Adrenal gland (tissue), 9 donors: ENCODE measurements at regions not wholly inside any gene's neighbourhood (a gene's known extent, or its start where the extent isn't known, plus 50 kb on each side); places are given as distances from the start of the nearest gene placed in this dataset.
"Not testable (repeated sequence)": the region's sequence is repeated elsewhere in the genome, so short reads cannot be mapped to it uniquely, and the experiment has no call there.

Source experiments
- DNase-seq, 7 donors: peaks; one replicate each; pipeline ENCODE4 v3.0.0-alpha.2; 2019 to 2020
- H3K27ac ChIP-seq, 5 donors: fragments of 200-600 bp; sonication (generic) in 4 of 5; 1 replicate in 3 of 5; 2 replicates in 2 of 5; pipeline versions ENCODE4 v1.5.1 to v1.8.0; 2016 to 2020; ENCODE audit warnings: mild to moderate bottlenecking in 1 of 5
- H3K27me3 ChIP-seq: fragments of 200-600 bp; 2 replicates; pipeline ENCODE4 v1.8.0; 2021
- H3K36me3 ChIP-seq, 2 donors: fragments of 200-600 bp; replicated peaks in 1 of 2; 1 replicate in 1 of 2; 2 replicates in 1 of 2; pipeline versions ENCODE4 v1.5.1 to v1.8.0; 2018 to 2022
- H3K4me1 ChIP-seq, 2 donors: fragments of 200-600 bp; replicated peaks in 1 of 2; 1 replicate in 1 of 2; 2 replicates in 1 of 2; pipeline versions ENCODE4 v1.5.1 to v1.8.0; 2018 to 2021
- H3K4me3 ChIP-seq, 4 donors: fragments of 200-600 bp; sonication (generic) in 3 of 4; one replicate each; pipeline ENCODE4 v1.5.1; 2016 to 2018
- H3K9me3 ChIP-seq, 3 donors: fragments of 200-600 bp; sonication (generic) in 1 of 3; replicated peaks in 1 of 3; 1 replicate in 2 of 3; 2 replicates in 1 of 3; pipeline versions ENCODE4 v1.5.1 to v1.8.0; 2016 to 2021
- POLR2A ChIP-seq, 2 donors: fragments of 450-650 bp; IDR thresholded peaks; one replicate each; pipeline ENCODE4 v1.6.1; 2017; ENCODE audit warnings: antibody characterized with exemption in 2 of 2, mild to moderate bottlenecking in 2 of 2, moderate library complexity in 1 of 2
- WGBS, 4 donors: extraction: QIAGEN DNeasy Blood & Tissue Kit in 2 of 4; methylation state at CpG; one replicate each; pipeline versions ENCODE4 v1.1.5 to v1.1.7; 2013 to 2017; 5-methylcytosine and 5-hydroxymethylcytosine counted together
- intact Hi-C, 2 donors: fragments of 100-400 bp; cut with DNase I; formaldehyde crosslinking; loops; one replicate each; pipeline versions ENCODE4 v1.14.1 to v1.15.0; 2022 to 2023
- TF ChIP-seq, protein P1 (sequence below), 6 experiments: fragments of 450-650 bp in 4 of 6; fragments of 200-600 bp in 2 of 6; sonication (generic) in 1 of 6; IDR thresholded peaks; 1 replicate in 5 of 6; 2 replicates in 1 of 6; pipeline versions ENCODE4 v1.5.1 to v1.8.0; 2016 to 2021; ENCODE audit warnings: antibody characterized with exemption in 6 of 6, mild to moderate bottlenecking in 2 of 6, moderate library complexity in 1 of 6
- donor health status: healthy with polysubstance abuse.
- donor health status: Bipolar disorder and iron deficiency.
- donor health status: DM: yes; HTN: yes; CAD: no.
- donor health status: DM: no; HTN: no; CAD: no.
- donor health status: DM: no; HTN: no; CAD: no.

GRCh38 chr12:115868624-115869023 lies 408.9 kb downstream of the MED13L start:
- TF ChIP-seq, protein P1, sequence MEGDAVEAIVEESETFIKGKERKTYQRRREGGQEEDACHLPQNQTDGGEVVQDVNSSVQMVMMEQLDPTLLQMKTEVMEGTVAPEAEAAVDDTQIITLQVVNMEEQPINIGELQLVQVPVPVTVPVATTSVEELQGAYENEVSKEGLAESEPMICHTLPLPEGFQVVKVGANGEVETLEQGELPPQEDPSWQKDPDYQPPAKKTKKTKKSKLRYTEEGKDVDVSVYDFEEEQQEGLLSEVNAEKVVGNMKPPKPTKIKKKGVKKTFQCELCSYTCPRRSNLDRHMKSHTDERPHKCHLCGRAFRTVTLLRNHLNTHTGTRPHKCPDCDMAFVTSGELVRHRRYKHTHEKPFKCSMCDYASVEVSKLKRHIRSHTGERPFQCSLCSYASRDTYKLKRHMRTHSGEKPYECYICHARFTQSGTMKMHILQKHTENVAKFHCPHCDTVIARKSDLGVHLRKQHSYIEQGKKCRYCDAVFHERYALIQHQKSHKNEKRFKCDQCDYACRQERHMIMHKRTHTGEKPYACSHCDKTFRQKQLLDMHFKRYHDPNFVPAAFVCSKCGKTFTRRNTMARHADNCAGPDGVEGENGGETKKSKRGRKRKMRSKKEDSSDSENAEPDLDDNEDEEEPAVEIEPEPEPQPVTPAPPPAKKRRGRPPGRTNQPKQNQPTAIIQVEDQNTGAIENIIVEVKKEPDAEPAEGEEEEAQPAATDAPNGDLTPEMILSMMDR (IDR thresholded peaks at IDR 0.05): no peak
- TF ChIP-seq POLR2A (IDR thresholded peaks at IDR 0.05): no peak
- Histone ChIP-seq H3K27me3 (no peaks in the 10 kb centered on the region), H3K4me3 (no peak overlapping the region), H3K27ac (no peak overlapping the region), H3K4me1 (no peaks in the 10 kb centered on the region), H3K36me3 (no peaks in the 10 kb centered on the region), H3K9me3 (no peaks in the 10 kb centered on the region)
- no peak for DNase-seq
- WGBS, 4 donors: 74 to 88% (median 76%) methylated on average over 6 of the region's 6 CpGs
- intact Hi-C loops: no loop called here

DNA sequence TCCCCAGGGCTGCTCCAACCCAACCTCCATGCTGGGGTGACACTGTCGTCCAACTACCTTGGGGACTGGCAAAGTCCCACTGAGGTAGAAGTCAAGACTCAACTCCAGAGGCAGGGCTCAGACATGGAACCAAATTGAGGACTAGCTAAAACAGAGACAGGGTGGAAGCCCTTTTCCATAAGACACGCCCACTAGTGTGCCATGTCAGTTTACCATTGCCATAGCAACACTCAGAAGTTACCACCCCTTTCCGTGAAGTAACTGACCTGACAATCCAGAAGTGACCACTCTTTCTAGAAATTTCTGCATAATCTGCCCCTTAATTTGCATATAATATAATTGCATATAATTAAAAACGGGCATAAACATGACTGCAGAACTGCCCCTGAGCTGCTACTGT lies 409.6 kb downstream of the MED13L start:
- Histone ChIP-seq H3K4me1 (no peaks in the 10 kb centered on the region), H3K9me3 (no peaks in the 10 kb centered on the region), H3K36me3 (no peaks in the 10 kb centered on the region), H3K4me3 (no peak overlapping the region), H3K27ac (no peak overlapping the region), H3K27me3 (no peaks in the 10 kb centered on the region)
- TF ChIP-seq, protein P1 (IDR thresholded peaks at IDR 0.05): no peak
- TF ChIP-seq POLR2A (IDR thresholded peaks at IDR 0.05): no peak
- intact Hi-C loops: no loop called here
- DNase-seq: no peak
- WGBS, 4 donors: 74 to 83% (median 80%) methylated on average over 4 of the region's 4 CpGs

DNA sequence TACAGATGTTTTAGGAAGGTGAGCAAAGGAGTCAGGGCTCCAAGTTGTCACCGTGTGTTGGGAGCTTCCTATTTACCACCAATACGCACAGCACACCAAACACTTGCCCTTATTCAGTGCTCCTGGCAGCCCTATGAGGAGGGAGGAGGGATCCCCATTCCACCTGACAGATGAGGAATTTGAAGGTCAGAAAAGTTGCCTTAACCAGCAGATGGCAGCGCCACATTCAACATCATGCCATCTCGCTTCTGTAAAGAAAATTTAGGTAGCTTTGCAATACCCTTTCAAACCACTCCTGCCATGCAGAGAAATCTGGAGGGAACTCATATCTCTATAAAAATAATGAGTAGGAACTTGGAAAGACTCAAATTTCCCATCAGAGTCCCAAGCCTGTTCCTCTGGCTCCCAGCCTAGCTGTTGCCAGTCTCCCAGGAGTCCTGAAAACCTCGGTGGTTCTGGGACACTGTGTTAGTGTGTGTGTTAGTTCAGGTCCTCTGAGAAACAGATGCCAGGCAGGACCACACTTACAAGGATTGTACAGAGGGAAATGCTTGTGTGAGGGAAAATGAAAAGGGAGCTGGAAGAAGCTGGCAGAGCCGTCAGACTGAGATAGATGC lies 410.5 kb downstream of the MED13L start:
- TF ChIP-seq POLR2A (IDR thresholded peaks at IDR 0.05): no peak
- TF ChIP-seq, protein P1 (IDR thresholded peaks at IDR 0.05): no peak
- 67 to 80% (median 77%) methylated on average over 6 of the region's 6 CpGs for WGBS, 4 donors
- Histone ChIP-seq H3K36me3 (no peaks in the 10 kb centered on the region), H3K27ac (no peak overlapping the region), H3K27me3 (no peaks in the 10 kb centered on the region), H3K4me1 (no peaks in the 10 kb centered on the region), H3K9me3 (no peaks in the 10 kb centered on the region), H3K4me3 (no peak overlapping the region)
- intact Hi-C loops: no loop called here
- no peak for DNase-seq

DNA sequence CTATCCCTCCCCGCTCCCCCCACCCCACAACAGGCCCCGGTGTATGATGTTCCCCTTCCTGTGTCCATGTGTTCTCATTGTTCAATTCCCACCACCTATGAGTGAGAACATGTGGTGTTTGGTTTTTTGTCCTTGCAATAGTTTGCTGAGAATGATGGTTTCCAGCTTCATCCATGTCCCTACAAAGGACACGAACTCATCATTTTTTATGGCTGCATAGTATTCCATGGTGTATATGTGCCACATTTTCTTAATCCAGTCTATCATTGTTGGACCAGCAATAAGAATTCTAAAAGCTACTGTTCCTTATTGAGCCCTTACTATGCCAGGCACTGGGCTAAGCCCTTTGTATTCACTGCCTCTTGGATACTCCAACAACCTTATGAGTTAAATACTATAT lies 411.2 kb downstream of the MED13L start:
- H3K4me3 ChIP-seq, H3K27ac ChIP-seq, H3K27me3 ChIP-seq, H3K36me3 ChIP-seq, DNase-seq, H3K4me1 ChIP-seq, H3K9me3 ChIP-seq, intact Hi-C loops: not testable (repeated sequence)
- 80 to 100% (median 87%) methylated on average over 1 to 3 of the region's 3 CpGs for WGBS, 4 donors

DNA sequence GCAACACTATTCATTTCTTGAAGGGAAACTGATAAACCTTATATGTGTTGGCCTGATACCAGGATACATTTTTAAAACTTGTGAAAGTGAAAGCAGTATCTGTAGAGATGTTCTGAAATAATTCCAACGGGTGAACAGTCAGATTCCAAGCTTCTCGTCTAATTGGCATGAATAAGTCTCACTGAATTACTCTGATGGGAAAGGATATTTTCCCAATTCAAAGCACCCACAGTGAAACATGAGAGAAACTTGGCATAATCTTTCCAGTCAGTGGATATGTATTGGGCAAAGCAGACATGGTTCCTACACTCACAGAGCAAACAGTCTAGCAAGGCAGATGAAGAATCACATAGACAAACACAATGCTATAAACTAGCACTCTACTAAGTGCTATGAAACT lies 413.1 kb downstream of the MED13L start:
- Histone ChIP-seq H3K27ac (peak overlapping the region in 1 of 5 donors; percentile 68), H3K4me1 (no peaks in the 10 kb centered on the region), H3K9me3 (no peaks in the 10 kb centered on the region), H3K36me3 (no peaks in the 10 kb centered on the region), H3K27me3 (no peaks in the 10 kb centered on the region), H3K4me3 (no peak overlapping the region)
- WGBS, 4 donors: 40 to 58% (median 53%) methylated on average over 2 of the region's 2 CpGs
- intact Hi-C loops: no loop called here
- no peak for DNase-seq
- TF ChIP-seq, protein P1 (IDR thresholded peaks at IDR 0.05): no peak
- no peak for TF ChIP-seq POLR2A (IDR thresholded peaks at IDR 0.05)
